DMS 273 (cell line): ENCODE measurements at regions not wholly inside any gene's neighbourhood (a gene's known extent, or its start where the extent isn't known, plus 50 kb on each side); places are given as distances from the start of the nearest gene placed in this dataset.
A peak's percentile ranks its signal among the peaks of the same experiment; 100 is the strongest.
"Not testable (repeated sequence)": the region's sequence is repeated elsewhere in the genome, so short reads cannot be mapped to it uniquely, and the experiment has no call there.

Experiments used
- DNase-seq: peaks from one replicate; lab custom pipeline; 2025; ENCODE audit not compliant: unreplicated experiment; lab: John Stamatoyannopoulos, UW

DNA sequence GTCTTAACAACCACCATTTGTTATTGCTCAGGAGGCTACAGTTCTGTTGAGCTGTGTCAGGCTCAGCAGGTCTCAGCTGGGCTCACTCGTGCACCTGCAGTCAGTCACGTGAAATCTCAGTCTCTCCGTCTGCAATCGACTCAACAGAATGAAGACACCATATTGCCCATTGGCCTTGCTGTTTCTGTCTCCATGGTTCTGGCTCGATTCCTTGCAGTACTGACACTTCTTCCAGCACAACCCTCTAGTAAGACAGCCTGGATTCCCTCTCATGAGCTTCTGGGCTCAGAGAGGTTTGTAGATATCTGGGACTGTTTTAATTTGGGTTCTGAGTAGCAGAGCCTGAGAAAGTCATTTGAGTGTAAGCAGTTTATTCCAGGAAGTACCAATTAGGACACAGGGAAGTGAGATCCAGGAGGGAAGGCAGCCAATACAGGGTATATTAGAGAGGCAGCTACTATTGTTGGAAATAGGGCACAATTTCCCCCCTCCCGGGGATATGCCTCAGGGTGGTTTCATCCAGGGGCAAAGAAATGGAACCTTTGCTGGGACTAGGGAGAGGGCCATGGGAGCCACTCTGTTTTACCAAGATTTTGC is 87.4 kb upstream of the RALGAPA2 start:
- no peak for DNase-seq

DNA sequence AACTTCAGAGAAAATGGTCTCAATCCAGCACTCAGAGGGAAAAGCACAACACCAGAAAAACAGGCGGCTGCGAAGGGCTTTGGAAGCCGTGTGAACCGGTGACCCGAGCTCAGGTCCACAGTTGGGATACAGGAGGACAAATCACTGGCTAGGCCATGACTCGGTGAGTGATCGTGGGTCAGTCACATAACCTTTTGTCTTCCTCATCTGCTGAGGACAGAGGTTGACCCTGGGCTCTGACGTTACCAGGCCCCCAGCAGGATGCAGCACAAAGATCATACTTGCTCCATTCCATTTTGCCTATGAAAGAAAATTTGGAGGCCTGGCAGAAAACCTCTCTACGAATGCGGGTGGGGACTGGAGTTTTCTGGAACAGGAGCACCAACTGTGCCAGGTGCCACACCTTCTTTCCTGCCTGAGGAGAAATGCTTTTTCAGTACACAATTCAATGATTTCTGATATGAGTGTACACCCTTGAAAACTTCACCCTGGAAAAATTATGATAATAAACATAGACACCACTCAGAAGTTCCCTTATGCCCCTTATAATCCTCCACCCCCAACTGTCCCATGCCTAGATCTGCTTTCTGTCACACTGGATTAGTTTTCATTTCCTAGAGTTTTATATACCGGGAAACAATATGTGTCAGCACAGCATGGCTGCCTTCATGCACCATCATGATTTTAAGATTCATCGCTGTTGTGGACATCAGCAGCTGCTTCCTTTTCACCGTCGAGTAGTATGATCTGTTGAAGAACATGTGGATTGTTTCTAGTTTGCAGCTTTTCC is 85.3 kb upstream of the RALGAPA2 start:
- no peak for DNase-seq

DNA sequence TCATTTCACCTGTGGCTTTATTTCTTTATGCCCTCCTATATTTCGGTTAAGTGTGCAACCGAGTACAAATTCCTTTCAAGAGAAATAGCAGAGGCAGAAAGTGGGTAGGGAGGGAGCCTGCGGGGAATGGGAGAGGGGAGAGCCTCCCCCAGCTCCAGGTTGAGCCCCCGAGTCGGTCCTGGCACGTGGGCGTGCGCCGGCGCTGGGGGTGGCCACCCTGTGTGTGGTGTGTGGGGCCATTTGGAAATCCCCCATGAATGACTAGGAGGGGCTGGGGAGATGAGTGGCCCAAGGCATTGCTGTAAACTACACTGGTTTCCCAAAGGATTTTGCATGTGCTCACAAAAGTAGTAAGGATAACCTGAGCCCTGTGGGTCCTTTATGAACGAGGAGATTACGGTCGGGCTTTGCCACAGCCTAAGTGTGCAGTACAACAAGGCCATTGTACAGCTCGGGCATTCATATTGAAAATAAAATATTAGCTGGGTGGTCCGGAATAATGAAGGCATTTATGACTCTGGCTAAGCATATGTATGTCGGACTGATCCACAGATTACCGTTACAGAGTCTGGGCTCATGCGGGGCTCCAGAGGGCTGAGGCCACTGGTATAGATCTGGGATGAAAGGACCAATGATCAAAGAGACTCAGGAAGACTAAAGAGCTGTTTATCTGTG is 84.5 kb upstream of the RALGAPA2 start:
- DNase-seq, result no peak

DNA sequence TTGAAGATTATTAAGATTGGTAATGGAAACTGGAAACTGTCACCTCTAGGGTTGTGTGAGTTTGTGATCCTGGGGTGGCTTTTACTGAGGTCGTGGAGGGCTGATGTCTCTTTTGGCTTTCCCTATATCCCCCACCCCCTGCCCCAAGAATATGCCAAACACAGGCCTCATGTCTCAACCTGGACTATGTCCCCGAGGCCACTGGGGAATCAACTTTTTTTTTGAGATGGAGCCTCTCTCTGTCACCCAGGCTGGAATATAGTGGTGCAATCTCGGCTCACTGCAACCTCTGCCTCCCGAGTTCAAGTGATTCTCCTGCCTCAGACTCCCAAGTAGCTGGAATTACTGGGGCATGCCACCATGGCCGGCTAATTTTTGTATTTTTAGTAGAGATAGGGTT is 83.3 kb upstream of the RALGAPA2 start:
- DNase-seq, result no peak

DNA sequence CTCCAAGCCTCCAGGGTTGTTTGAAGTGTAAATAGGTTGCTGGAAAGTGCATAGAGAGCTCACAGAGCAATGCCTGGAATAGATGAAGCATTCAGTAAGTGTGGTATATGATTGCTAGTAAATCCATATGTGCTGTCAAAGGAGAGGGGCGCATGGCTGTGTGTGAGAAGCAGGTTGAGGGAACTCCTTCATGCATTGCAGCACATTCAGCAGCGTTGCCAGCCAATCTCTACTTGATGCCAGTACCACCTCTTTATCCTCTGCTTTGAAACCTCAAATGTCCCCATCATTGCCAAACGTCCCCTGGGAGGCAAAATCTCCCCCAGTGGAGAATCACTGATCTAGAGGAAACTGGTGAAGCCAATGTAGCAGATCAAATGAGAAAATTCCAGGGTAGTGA is 82.7 kb upstream of the RALGAPA2 start:
- no peak for DNase-seq

DNA sequence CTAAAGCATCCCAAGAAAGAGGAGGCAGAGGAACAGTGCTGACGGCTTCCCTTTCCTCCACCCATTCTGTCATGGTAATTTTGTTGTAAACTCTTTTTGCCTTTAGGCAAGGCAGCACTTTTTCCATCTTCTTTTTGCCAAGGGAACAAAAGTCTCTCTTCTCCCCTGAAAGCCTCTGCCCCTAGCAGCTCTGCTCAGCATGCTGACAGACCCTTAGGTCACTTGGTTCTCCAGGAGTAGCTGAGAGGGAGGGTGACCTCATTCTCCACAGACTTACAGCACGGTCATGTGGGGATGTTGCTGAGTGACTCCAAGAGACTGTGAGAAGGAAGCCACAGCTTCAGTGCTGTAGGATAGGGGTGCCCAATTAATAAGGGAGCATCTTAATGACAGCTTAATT is 81.1 kb upstream of the RALGAPA2 start:
- DNase-seq, result no peak

DNA sequence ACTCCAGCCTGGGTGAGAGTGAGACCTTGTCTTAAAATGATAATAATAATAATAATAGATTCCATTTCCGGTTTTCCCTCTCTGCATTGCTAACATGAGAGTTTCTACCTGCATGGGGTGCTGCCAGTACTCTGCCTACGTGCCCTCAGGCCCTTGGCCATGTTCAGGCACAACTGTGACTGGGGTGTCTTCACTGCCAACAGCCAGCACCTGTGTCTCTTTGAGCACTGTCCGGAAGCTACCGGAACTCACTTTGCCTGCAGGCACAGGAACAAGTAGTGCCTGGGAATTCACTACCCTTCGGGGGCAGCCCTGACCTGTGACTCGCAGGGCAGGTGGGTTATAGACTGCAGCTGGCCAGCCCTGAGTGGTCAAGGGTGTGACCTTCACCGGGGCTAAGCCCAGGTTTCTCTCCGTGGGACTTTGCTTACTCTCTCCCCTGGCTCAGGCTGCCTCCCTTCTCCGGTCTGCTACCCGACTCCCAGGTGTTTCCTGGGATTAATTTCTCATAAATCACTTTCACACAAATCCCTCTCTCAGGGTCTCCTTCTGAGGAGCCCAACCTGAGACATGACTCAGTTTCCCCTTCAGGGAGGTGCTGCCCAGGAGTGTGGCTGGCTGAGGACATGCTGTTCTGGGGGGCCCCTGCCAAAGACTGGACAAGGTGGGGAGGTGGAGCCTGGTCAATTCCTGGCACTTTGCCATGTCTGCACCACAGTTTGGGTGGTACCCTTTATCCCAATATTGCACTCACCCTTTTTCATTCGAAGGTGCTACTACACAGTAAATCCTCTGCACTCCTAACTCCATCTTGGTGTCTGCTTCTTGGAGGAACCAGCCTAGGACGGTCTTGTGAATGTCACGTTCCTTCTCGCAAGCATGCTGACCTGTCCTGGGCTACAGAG is 79.5 kb upstream of the RALGAPA2 start:
- no peak for DNase-seq

DNA sequence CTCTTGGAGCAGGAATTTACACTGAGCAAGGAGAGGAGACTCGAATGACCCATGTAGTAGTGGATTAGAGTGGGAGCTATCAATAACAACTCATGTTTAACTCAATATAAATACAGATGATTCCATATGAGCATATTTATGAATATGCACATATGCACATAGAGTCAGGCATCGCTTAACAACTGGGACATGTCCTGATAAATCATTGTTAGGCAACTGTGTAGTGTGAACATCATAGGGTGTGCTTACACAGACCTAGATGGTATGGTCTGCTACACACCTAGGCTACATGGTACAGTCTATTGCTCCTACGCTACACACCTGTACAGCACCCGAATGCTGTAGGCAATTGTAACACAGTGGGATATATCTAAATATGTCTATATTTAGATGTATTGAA is 75.9 kb upstream of the RALGAPA2 start:
- DNase-seq, result no peak

DNA sequence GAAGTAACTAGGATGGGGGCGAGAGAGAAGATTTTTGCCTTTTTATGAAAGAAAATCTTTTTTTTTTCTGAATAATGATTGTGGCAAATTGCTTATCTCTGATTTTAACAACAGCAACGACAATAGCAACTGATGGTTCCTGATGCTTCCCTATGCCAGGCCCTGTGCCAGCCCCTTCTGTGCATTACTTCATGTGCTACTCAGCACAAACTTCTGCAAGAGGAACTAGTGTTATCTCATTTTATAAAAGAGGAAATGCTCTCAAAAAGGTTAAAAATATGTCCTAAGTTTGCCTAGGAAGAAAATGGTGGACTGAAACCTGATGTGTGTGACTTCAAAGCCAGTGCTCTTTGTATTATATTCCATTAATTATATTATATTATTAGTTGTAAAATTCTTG is 74.0 kb upstream of the RALGAPA2 start:
- DNase-seq, result no peak

DNA sequence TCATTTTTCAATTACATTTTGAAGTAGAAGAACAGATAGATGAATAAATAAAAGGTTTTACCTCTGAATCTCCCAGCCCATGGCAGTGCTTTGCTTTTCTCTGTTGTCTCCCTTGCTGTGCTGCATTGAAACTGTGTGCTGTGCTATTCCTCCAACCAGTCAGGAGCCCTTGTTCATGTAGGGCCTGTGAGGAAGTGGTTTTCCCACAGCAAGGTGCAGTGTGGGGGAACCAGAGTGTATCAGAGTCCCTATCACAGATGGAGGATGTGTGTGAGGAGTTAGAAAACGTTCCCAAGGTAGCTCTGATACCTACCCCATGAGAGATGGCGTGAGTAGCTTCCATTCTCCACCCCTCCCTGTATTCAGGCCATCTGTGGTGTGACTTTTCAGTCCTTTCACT is 72.8 kb upstream of the RALGAPA2 start:
- DNase-seq, result no peak

DNA sequence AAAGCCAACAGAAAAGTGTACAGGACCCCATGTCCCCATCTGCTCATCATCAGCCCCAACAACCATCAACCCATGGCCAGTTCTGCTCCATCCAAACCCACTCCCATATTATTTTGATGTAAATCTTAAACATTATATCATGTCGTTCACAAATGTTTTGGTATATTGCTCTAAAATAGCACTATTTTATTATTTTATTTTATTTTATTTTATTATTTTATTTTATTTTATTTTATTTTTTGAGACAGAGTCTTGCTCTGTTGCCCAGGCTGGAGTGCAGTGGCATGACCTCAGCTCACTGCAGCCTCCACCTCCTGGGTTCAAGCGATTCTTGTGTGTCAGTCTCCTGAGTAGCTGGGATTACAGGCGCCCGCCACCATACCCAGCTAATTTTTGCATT is 72.0 kb upstream of the RALGAPA2 start:
- DNase-seq, result not testable (repeated sequence)

DNA sequence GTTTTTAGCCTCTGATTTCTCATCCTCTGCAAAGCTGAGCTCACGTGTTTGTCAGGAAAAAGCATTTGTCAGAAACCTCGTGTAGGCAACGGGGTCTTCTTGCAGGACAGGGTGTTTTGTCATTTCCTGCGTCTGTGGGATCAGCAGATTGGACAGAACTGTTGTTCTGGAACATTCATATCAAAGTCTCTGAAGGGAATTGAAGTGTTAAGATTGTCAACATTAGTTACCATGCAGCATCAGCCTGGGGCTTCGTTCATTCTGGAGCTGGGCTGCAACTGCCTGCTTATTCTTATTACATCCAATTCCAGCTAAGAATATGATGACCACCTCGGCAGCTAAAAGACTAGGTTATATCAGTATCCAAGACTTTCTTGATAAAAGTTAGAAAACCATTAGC is 71.0 kb upstream of the RALGAPA2 start:
- DNase-seq, result no peak

DNA sequence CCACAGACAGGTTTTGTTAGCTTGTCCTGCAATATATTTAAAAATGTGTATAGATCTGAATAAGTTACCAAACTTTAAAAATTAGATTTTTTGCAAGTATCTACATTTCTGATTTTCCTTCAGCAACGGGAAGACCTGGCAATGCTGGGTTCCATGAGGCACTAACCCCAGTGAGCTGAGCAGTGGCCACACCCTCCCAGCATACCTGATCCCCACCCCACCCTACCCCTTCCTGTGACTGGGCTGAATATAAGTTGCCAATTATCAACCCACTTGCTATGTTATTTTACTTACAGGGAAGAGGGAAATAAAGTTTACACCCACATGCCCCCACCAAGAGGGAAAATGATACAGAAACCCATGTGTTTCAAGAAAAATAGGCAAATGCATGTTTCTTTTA is 70.3 kb upstream of the RALGAPA2 start:
- DNase-seq, result no peak

DNA sequence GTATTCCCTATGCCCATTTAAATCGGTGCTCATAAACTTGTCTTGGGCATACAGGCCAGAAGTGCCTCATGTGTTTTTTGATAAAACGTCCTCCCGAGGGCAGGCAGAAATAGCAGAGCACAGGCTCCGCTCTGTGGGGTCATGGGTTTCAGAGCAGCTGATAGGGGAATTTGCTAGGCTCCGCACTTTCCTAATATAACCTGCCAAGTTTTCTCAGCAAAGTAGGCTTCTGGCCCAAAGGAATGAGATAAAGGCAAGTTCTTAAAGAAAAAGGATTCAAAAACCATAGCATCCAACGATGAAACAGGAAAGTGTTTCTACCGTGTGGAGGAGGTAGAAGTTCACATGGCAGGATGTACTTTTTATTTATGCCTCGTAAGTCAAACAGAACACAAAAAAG is 69.8 kb upstream of the RALGAPA2 start:
- no peak for DNase-seq

DNA sequence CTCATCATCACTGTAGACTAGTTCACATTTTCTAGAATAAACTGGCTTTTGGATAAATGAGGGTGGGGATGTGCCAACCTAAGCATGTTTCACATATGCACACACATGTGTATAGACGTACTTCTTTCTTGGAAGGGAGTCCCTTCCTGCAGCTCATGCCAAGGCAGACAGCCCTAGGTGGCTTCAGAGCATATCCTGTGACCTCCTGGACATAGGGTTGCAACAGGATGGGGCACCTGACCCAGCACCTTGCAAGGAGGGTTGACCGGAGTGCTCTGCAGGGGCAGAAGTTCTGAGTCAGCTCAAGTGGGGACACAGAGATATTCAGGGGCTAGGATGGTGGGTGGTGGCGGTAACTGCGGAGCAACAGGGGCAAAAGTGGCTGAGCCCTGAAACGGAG is 68.6 kb upstream of the RALGAPA2 start:
- no peak for DNase-seq

DNA sequence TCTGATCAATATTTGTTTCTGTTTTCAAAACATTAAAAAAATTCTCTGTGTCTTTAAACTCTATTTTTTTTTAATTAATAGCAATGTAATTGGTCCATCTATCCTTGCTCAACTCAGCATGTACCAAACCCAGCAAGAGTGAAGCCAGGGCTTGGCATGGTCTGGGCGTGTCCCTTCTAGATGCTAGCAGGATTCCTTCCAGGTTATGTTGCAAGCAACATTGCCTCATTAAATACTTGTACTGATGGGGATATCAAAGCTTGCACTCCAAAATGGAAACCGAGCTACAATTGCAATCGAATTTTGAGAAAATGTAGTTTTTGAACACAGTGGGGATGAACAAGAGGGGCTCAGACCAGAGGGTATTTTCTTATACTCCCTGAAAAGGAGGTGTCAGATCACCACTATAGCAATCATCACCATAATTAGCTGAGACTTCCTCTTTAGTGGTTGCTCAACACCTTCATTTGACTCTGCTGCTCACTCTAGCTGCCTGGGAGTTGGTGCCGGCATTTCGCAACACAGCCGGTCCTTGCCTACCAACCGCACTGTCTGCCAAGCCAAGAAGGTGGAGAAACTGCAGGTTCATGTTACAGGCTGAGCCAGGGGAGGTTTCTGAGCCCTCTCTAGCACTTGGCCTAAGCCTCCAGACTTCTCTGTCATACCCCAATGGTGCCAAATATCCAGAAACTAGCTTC is 67.8 kb upstream of the RALGAPA2 start:
- peak; percentile 71 for DNase-seq

DNA sequence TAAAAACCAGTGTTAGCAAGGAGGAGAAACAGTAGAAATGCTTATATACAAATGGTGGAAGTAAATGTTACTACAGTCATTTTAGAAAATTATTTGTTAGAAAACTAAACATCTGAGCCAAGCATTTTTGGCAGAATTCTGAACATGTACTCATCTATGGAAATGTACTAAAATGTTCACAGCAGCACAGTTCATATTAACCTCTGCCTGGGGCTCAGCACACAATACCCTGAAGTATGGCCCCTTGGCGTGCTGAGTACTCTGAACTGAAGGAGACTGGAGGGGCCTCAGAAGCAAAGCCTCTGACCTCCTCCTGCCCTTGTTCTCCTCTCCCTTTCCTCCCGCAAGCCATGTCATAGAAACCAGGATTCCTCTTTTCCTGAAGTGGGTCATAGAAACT is 66.2 kb upstream of the RALGAPA2 start:
- DNase-seq, result no peak

DNA sequence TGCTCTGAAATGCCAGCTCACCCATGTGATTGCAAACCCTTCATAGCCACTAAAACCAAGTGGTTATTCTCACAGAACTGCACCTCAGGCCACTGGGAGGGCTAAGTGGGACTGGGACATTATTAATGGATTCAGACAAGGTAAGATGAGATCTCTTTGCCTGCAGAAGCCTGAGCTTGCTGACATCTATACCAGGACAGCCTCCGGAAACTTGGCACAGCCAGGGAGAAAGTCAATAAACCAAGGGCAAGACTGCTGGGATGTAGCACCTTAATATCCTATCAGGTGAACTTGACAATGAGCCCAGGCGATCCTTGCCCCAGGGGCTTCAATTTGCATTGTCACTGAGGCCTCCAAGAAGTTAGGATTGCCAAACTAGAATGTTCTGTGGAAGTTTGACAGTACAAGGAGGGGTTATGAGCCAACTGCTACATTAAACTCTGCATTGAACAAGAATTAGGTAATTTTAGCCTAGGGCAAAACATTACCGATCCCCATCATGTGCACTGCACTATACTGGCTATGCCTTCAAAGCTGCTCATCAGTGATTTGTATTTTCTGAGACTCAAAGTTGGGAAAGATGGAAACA is 60.1 kb upstream of the RALGAPA2 start:
- DNase-seq, result no peak

DNA sequence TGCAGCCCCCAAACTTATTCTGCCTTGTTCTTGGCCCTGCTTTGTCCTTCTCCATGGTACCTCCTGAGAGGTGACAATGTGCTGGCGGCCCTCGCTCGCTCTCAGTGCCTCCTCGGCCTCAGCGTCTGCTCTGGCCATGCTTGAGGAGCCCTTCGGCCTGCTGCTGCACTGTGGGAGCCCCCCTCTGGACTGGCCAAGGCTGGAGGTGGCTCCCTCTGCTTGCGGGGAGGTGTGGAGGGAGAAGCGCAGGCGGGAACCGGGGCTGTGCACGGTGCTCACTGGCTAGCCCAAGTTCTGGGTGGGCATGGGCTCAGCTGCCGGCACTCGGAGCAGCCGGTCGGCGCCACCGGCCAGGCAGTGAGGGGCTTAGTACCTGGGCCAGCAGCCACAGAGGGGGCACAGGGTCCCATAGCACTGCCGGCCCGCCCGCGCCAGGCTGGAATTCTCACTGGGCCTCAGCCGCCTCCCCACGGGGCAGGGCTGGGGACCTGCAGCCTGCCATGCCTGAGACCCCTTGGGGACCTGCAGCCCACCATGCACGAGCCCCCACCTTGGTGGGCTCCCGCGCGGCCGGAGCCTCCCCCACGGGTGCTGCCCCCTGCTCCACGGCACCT is 55.9 kb upstream of the RALGAPA2 start:
- DNase-seq, result no peak
